Loucy (cell line): ENCODE measurements at regions not wholly inside any gene's neighbourhood (a gene's known extent, or its start where the extent isn't known, plus 50 kb on each side); places are given as distances from the start of the nearest gene placed in this dataset.

Experiments
- H2AFZ ChIP-seq: fragments of 200-600 bp; sonication (generic); 2 replicates; pipeline ENCODE4 v1.6.0; 2016; ENCODE audit warnings: antibody characterized with exemption, mild to moderate bottlenecking, low read length, moderate library complexity
- H3F3A ChIP-seq: fragments of 200-600 bp; 2 replicates; pipeline ENCODE4 v1.6.0; 2016; ENCODE audit warnings: antibody characterized with exemption, low read depth, mild to moderate bottlenecking
- H3K27me3 ChIP-seq: fragments of 200-600 bp; sonication (generic); 2 replicates; pipeline ENCODE4 v1.6.1; 2014; ENCODE audit warnings: low read length, mild to moderate bottlenecking; ENCODE audit not compliant: insufficient read depth, poor library complexity, severe bottlenecking
- H3K36me3 ChIP-seq: fragments of 200-600 bp; sonication (generic); 2 replicates; pipeline ENCODE4 v1.6.1; 2016; ENCODE audit warnings: low read length; ENCODE audit not compliant: insufficient read depth
- H3K4me1 ChIP-seq: fragments of 200-600 bp; sonication (generic); 2 replicates; pipeline ENCODE4 v1.5.1; 2014; ENCODE audit warnings: low read length, mild to moderate bottlenecking; ENCODE audit not compliant: insufficient read depth, poor library complexity, severe bottlenecking
- H3K4me2 ChIP-seq: fragments of 200-600 bp; sonication (generic); 2 replicates; pipeline ENCODE4 v1.6.0; 2014; ENCODE audit warnings: antibody characterized with exemption, low read length, low read depth, mild to moderate bottlenecking; ENCODE audit not compliant: poor library complexity, severe bottlenecking
- H3K4me3 ChIP-seq: fragments of 200-600 bp; sonication (generic); 2 replicates; pipeline ENCODE4 v1.5.1; 2014; ENCODE audit warnings: low read length, mild to moderate bottlenecking, mixed read lengths; ENCODE audit not compliant: poor library complexity, severe bottlenecking
- H3K79me2 ChIP-seq: fragments of 200-600 bp; sonication (generic); 2 replicates; pipeline ENCODE4 v1.6.1; 2014; ENCODE audit warnings: low read length; ENCODE audit not compliant: insufficient read depth
- H3K9ac ChIP-seq: fragments of 200-600 bp; sonication (generic); 2 replicates; pipeline ENCODE4 v1.6.0; 2014; ENCODE audit warnings: mild to moderate bottlenecking, low read depth, low read length, moderate library complexity; ENCODE audit not compliant: poor library complexity, severe bottlenecking
- H3K9me2 ChIP-seq: fragments of 200-600 bp; sonication (generic); replicated peaks from 2 replicates; pipeline ENCODE4 v1.6.1; 2016; ENCODE audit warnings: low read depth, low read length, mixed read lengths
- H3K9me3 ChIP-seq: fragments of 200-600 bp; sonication (generic); 2 replicates; pipeline ENCODE4 v1.6.1; 2014; ENCODE audit warnings: mild to moderate bottlenecking, antibody characterized with exemption, low read length, low read depth; ENCODE audit not compliant: insufficient read depth
- H4K20me1 ChIP-seq: fragments of 200-600 bp; sonication (generic); 2 replicates; pipeline ENCODE4 v1.6.0; 2014; ENCODE audit warnings: antibody characterized with exemption, low read length, mild to moderate bottlenecking; ENCODE audit not compliant: insufficient read depth, poor library complexity, severe bottlenecking
- EZH2phosphoT487 ChIP-seq: fragments of 200-600 bp; IDR thresholded peaks from 2 replicates; pipeline ENCODE4 v1.6.1; 2018; ENCODE audit warnings: antibody characterized with exemption, mild to moderate bottlenecking, moderate library complexity, borderline replicate concordance
- TF ChIP-seq, protein P1 (sequence below): fragments of 200-600 bp; sonication (generic); conservative IDR thresholded peaks from 2 replicates; pipeline ENCODE4 v1.5.1; 2014; ENCODE audit warnings: mild to moderate bottlenecking, antibody characterized with exemption, low read length

DNA sequence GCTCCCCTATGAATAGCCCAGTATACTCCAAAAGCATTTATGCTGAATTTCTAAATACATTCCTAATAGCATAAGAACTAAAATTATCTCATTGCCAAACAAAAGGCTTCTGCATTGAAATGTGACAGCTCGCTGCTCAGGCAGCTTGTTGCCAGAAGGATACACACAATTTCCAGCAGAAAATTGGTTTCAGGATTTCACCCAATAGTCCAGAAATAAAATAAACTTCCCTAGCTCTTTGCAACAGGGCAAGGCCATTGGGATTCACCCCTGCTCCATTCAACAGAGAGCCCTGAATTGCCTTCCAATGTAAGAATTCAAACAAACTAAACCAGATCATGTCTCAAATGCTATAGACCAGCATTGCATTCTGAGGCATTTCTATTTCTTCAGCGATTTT, 70.7 kb downstream of the RBM43 start:
- no peak overlapping the region for H3K4me3 ChIP-seq
- H3K36me3 ChIP-seq: no peaks in the 10 kb centered on the region
- no peaks in the 10 kb centered on the region for H3K9me3 ChIP-seq
- H3F3A ChIP-seq: no peaks in the 10 kb centered on the region; the same call in 1 of the 2 replicates
- H3K9ac ChIP-seq: no peak overlapping the region
- no peaks in the 10 kb centered on the region for H3K79me2 ChIP-seq
- no peak overlapping the region for H3K4me2 ChIP-seq
- no peaks in the 10 kb centered on the region for H3K27me3 ChIP-seq
- no peak for TF ChIP-seq EZH2phosphoT487
- TF ChIP-seq, protein P1, sequence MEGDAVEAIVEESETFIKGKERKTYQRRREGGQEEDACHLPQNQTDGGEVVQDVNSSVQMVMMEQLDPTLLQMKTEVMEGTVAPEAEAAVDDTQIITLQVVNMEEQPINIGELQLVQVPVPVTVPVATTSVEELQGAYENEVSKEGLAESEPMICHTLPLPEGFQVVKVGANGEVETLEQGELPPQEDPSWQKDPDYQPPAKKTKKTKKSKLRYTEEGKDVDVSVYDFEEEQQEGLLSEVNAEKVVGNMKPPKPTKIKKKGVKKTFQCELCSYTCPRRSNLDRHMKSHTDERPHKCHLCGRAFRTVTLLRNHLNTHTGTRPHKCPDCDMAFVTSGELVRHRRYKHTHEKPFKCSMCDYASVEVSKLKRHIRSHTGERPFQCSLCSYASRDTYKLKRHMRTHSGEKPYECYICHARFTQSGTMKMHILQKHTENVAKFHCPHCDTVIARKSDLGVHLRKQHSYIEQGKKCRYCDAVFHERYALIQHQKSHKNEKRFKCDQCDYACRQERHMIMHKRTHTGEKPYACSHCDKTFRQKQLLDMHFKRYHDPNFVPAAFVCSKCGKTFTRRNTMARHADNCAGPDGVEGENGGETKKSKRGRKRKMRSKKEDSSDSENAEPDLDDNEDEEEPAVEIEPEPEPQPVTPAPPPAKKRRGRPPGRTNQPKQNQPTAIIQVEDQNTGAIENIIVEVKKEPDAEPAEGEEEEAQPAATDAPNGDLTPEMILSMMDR: no peak
- H3K9me2 ChIP-seq: no peaks in the 10 kb centered on the region
- no peaks in the 10 kb centered on the region for H4K20me1 ChIP-seq
- H2AFZ ChIP-seq: no peak overlapping the region
- H3K4me1 ChIP-seq: peaks cover 62% of the 10 kb centered on the region

- Histone ChIP-seq H3F3A (no peaks in the 10 kb centered on the region; the same call in 1 of the 2 replicates), H3K36me3 (no peaks in the 10 kb centered on the region), H2AFZ (no peak overlapping the region), H3K4me1 (peaks cover 66% of the 10 kb centered on the region), H3K4me3 (no peak overlapping the region), H3K9me3 (no peaks in the 10 kb centered on the region), H3K4me2 (peak overlapping the region; percentile 45), H3K9me2 (no peaks in the 10 kb centered on the region), H3K79me2 (no peaks in the 10 kb centered on the region), H4K20me1 (no peaks in the 10 kb centered on the region), H3K9ac (no peak overlapping the region), H3K27me3 (no peaks in the 10 kb centered on the region)
- TF ChIP-seq, protein P1: no peak
- TF ChIP-seq EZH2phosphoT487: peak; percentile 59; the same call in 1 of the 2 replicates
Measured at GRCh38 chr2:151189125-151189524, 72.5 kb downstream of the RBM43 start.

GRCh38 chr2:151186011-151186410, 75.7 kb downstream of the RBM43 start:
- H3K9ac ChIP-seq: no peak overlapping the region
- no peaks in the 10 kb centered on the region for H4K20me1 ChIP-seq
- no peaks in the 10 kb centered on the region for H3K27me3 ChIP-seq
- no peak for TF ChIP-seq EZH2phosphoT487
- TF ChIP-seq, protein P1: no peak
- H3K4me3 ChIP-seq: no peak overlapping the region
- H3K79me2 ChIP-seq: no peaks in the 10 kb centered on the region
- no peak overlapping the region for H3K4me2 ChIP-seq
- no peaks in the 10 kb centered on the region for H3K9me2 ChIP-seq
- no peaks in the 10 kb centered on the region; the same call in 1 of the 2 replicates for H3F3A ChIP-seq
- H2AFZ ChIP-seq: no peak overlapping the region
- H3K36me3 ChIP-seq: no peaks in the 10 kb centered on the region
- no peaks in the 10 kb centered on the region for H3K9me3 ChIP-seq
- peaks cover 67% of the 10 kb centered on the region for H3K4me1 ChIP-seq
